CD8-positive, alpha-beta memory T cell (primary cell): ENCODE measurements at regions not wholly inside any gene's neighbourhood (a gene's known extent, or its start where the extent isn't known, plus 50 kb on each side); places are given as distances from the start of the nearest gene placed in this dataset.

Experiments
- CTCF ChIA-PET: fragments of 350-600 bp; sonication (Branson Sonifier 250); formaldehyde crosslinking; loops from one replicate; lab custom pipeline; 2021; ENCODE audit warnings: antibody characterized with exemption; lab: Charles Lee
- POLR2A ChIA-PET: fragments of 350-600 bp; sonication (Branson Sonifier 250); formaldehyde crosslinking; loops from one replicate; lab custom pipeline; 2021; ENCODE audit warnings: antibody characterized with exemption; lab: Charles Lee
- DNase-seq, 5 donors: peaks; one replicate each; pipeline versions ENCODE4 v3.0.0 to v3.0.0-alpha.2; 2020 to 2022; ENCODE audit warnings: mixed read lengths in 1 of 5
- H3K27ac ChIP-seq: one replicate; pipeline ENCODE4 v1.7.0; 2013; ENCODE audit warnings: low read depth, mild to moderate bottlenecking, low read length, moderate library complexity
- H3K27me3 ChIP-seq: 2 replicates; pipeline ENCODE4 v1.7.0; 2013; ENCODE audit warnings: low read length, mild to moderate bottlenecking; ENCODE audit not compliant: insufficient read depth, poor library complexity, severe bottlenecking
- H3K36me3 ChIP-seq: 2 replicates; pipeline ENCODE4 v1.7.0; 2013; ENCODE audit warnings: mild to moderate bottlenecking, low read length, moderate library complexity; ENCODE audit not compliant: insufficient read depth
- H3K4me1 ChIP-seq: 2 replicates; pipeline ENCODE4 v1.7.0; 2013; ENCODE audit warnings: mild to moderate bottlenecking, low read length, moderate library complexity; ENCODE audit not compliant: insufficient read depth
- H3K4me3 ChIP-seq: 2 replicates; pipeline ENCODE4 v1.7.0; 2013; ENCODE audit warnings: mild to moderate bottlenecking, low read length
- H3K9me3 ChIP-seq: 2 replicates; pipeline ENCODE4 v1.7.0; 2013; ENCODE audit warnings: mild to moderate bottlenecking, low read length
- H3K27ac Mint-ChIP-seq, 8 donors: one replicate each; pipeline ENCODE4 v1.8.0; 2020 to 2021; ENCODE audit warnings: mixed read lengths in 8 of 8, mild to moderate bottlenecking in 6 of 8, inconsistent platforms in 3 of 8, moderate library complexity in 3 of 8
- H3K27me3 Mint-ChIP-seq, 2 donors: one replicate each; pipeline ENCODE4 v1.8.0; 2020 to 2021; ENCODE audit warnings: mixed read lengths in 2 of 2, mild to moderate bottlenecking in 1 of 2, moderate library complexity in 1 of 2
- H3K36me3 Mint-ChIP-seq, 3 donors: one replicate each; pipeline ENCODE4 v1.8.0; 2020 to 2021; ENCODE audit warnings: mixed read lengths in 3 of 3, inconsistent platforms in 1 of 3, mild to moderate bottlenecking in 1 of 3
- H3K4me1 Mint-ChIP-seq, 3 donors: one replicate each; pipeline ENCODE4 v1.8.0; 2020 to 2021; ENCODE audit warnings: mixed read lengths in 3 of 3, inconsistent platforms in 1 of 3, mild to moderate bottlenecking in 1 of 3
- H3K4me3 Mint-ChIP-seq, 7 donors: one replicate each; pipeline ENCODE4 v1.8.0; 2020 to 2021; ENCODE audit warnings: mixed read lengths in 7 of 7, mild to moderate bottlenecking in 6 of 7, moderate library complexity in 4 of 7, inconsistent platforms in 2 of 7
- H3K9me3 Mint-ChIP-seq, 5 donors: one replicate each; pipeline ENCODE4 v1.8.0; 2020 to 2022; ENCODE audit warnings: mixed read lengths in 5 of 5, mild to moderate bottlenecking in 3 of 5, moderate library complexity in 2 of 5, inconsistent platforms in 1 of 5

DNA sequence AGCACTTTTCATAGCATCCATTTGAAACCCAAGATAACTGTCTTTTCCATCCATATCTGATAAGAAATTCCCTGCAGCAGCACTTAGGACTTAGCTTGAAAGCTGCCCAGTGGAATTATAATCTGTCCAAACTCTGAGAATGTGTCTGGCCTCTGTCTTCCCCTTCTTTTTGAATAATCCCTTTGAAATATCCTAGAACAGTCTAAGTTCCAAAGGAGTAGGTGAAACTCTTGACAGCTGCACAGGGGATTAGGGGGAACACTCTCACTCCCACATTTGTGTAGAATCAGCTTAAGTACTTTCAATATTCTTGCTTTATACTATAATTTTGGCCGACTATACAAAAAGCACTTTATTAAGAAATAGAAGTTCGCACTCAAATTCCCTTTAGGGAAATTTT is 157.7 kb downstream of the PAPSS1 start:
- H3K27me3 ChIP-seq: no peaks in the 10 kb centered on the region
- no peak overlapping the region for H3K4me3 ChIP-seq
- Mint-ChIP-seq H3K4me1 (no peaks in the 10 kb centered on the region), H3K36me3 (peaks cover 0 to 6% (median 0%) of the 10 kb centered on the region in 3 donors), H3K27ac (no peak overlapping the region), H3K9me3 (peaks cover 7 to 22% (median 13%) of the 10 kb centered on the region in 5 donors), H3K4me3 (no peak overlapping the region), H3K27me3 (peaks cover 0 to 42% of the 10 kb centered on the region in 2 donors)
- H3K4me1 ChIP-seq: no peaks in the 10 kb centered on the region
- H3K27ac ChIP-seq: no peak overlapping the region
- H3K36me3 ChIP-seq: no peaks in the 10 kb centered on the region
- CTCF ChIA-PET: no interaction called here
- no peaks in the 10 kb centered on the region for H3K9me3 ChIP-seq
- DNase-seq: no peak
- POLR2A ChIA-PET: no interaction called here

DNA sequence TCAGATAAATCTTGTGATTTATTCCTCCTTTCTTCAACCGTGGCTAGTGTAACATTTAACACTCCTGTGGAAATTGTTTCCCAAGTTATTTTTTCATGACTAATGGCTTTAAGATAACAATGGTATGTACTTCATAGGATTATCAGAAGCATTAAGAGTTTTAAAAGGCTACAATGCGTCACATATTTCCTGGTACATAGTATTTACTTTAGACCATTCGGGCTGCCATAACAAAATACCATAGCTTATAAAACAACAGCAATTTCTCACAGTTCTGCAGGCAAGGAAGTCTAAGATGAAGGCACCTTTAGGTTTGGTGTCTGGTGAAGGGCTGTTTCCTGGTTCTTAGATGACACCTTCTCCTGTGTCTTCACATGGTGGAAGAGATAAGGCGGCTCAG is 158.6 kb downstream of the PAPSS1 start:
- ChIA-PET POLR2A (no interaction called here), CTCF (no interaction called here)
- DNase-seq: no peak
- Mint-ChIP-seq H3K9me3 (peaks cover 5 to 19% (median 11%) of the 10 kb centered on the region in 5 donors), H3K27ac (no peak overlapping the region), H3K36me3 (peaks cover 0 to 6% (median 0%) of the 10 kb centered on the region in 3 donors), H3K4me1 (no peaks in the 10 kb centered on the region), H3K4me3 (no peak overlapping the region), H3K27me3 (peaks cover 0 to 38% of the 10 kb centered on the region in 2 donors)
- Histone ChIP-seq H3K9me3 (no peaks in the 10 kb centered on the region), H3K27me3 (no peaks in the 10 kb centered on the region), H3K36me3 (no peaks in the 10 kb centered on the region), H3K4me1 (no peaks in the 10 kb centered on the region), H3K4me3 (no peak overlapping the region), H3K27ac (no peak overlapping the region)

DNA sequence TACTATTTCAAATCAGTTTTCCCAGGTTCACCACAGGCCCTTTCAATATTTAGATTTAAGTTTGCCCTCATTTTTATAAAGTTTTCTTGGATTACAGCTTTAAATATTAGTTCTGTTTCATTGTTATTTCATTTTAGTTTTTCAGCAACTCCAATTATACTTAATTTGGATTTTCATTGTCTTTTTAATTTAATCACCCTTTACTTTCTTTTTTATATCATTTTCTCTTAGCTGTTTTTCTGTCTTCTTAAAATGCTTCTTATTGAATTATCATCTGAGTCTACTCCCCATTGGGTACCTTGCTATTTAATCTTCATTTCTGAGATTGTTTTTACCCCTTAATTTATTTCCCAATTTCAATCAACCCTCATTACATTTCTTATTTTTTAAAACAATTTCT is 160.4 kb downstream of the PAPSS1 start:
- CTCF ChIA-PET: no interaction called here
- DNase-seq: no peak
- Histone ChIP-seq H3K4me1 (no peaks in the 10 kb centered on the region), H3K36me3 (no peaks in the 10 kb centered on the region), H3K4me3 (no peak overlapping the region), H3K27ac (no peak overlapping the region), H3K9me3 (no peaks in the 10 kb centered on the region), H3K27me3 (no peaks in the 10 kb centered on the region)
- H3K27ac Mint-ChIP-seq: no peak overlapping the region
- POLR2A ChIA-PET: no interaction called here
- no peak overlapping the region for H3K4me3 Mint-ChIP-seq
- peaks cover 5 to 18% (median 11%) of the 10 kb centered on the region in 5 donors for H3K9me3 Mint-ChIP-seq
- no peaks in the 10 kb centered on the region for H3K4me1 Mint-ChIP-seq
- H3K36me3 Mint-ChIP-seq: peaks cover 0 to 6% (median 0%) of the 10 kb centered on the region in 3 donors
- H3K27me3 Mint-ChIP-seq: peaks cover 0 to 30% of the 10 kb centered on the region in 2 donors

DNA sequence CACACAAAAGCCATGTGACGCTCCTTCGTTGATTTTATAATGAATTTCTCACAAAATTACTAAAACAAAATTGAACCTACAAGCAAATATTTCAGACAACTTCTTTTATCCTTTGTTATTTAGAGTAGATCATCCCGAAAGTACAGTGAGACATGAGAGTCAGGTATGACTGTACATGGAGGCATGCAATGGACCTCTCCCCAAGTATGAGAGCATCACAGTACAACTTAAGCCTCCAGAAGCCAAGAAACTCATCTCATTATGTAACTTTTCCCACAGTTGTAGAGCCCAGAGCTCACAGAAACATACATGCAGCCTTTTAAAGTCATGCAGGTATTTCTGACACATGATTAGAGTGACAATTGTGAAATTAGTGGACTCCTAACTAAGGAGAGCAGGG is 167.7 kb downstream of the PAPSS1 start:
- no peak overlapping the region for H3K27ac ChIP-seq
- H3K27me3 ChIP-seq: no peaks in the 10 kb centered on the region
- no peaks in the 10 kb centered on the region for H3K4me1 ChIP-seq
- no peaks in the 10 kb centered on the region for H3K36me3 Mint-ChIP-seq
- H3K4me1 Mint-ChIP-seq: no peaks in the 10 kb centered on the region
- no peak overlapping the region for H3K27ac Mint-ChIP-seq
- no peak overlapping the region for H3K4me3 Mint-ChIP-seq
- H3K4me3 ChIP-seq: no peak overlapping the region
- no peaks in the 10 kb centered on the region for H3K36me3 ChIP-seq
- DNase-seq: no peak
- H3K9me3 ChIP-seq: no peaks in the 10 kb centered on the region
- ChIA-PET POLR2A (no interaction called here), CTCF (no interaction called here)
- no peaks in the 10 kb centered on the region for H3K27me3 Mint-ChIP-seq
- peaks cover 0 to 2% (median 0%) of the 10 kb centered on the region in 5 donors for H3K9me3 Mint-ChIP-seq

DNA sequence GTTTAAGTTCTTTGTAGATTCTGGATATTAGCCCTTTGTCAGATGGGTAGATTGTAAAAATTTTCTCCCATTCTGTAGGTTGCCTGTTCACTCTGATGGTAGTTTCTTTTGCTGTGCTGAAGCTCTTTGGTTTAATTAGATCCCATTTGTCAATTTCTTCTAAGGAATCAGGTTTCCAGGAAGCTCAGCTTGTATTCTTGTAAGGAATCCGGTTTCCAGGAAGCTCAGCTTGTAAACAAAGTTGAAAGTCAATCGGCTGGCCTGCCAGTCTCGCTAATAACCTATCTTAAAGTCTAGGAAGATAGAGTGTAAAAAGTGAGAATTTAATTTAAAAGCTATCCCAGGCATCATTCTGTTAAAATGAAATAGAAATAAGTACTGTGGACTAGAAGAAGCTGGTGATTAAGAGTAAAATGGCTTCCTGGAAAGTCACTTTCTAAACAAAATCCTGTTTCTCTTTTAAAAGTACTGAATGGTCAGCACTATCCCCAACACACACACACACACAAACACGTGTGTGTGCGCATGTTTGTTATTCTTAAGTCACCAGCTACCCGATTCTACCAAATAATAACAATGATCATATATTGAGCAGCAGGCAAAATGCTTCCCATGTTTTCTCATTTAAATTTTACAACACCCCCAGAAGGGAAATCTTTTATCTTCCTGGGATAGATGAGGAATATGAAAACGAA is 171.7 kb downstream of the PAPSS1 start:
- POLR2A ChIA-PET: no interaction called here

DNA sequence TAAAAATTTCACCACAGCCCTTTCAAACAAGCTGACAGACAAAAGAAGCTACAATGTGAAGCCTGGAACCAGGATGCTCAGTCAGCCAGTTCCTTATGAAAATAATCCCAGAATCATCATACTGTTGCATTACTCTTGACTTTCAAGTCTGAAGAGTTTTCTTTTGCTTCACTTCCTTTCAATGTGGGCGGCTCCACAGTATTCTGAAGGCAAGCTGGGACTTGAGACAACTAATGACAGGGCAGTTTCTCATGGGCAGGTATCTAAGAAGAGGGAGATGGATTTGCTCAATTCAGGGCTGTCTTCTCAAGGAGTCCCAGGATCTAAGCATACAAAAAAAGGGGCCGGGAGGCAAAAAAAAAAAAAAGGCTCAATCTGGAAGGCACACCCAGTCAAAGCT is 173.4 kb downstream of the PAPSS1 start:
- H3K27me3 Mint-ChIP-seq: peaks cover 4% of the 10 kb centered on the region in 2 donors
- H3K9me3 Mint-ChIP-seq: peaks cover 0 to 2% (median 0%) of the 10 kb centered on the region in 5 donors
- Histone ChIP-seq H3K27me3 (no peaks in the 10 kb centered on the region), H3K36me3 (no peaks in the 10 kb centered on the region), H3K27ac (no peak overlapping the region), H3K4me3 (no peak overlapping the region), H3K4me1 (no peaks in the 10 kb centered on the region), H3K9me3 (no peaks in the 10 kb centered on the region)
- H3K4me1 Mint-ChIP-seq: no peaks in the 10 kb centered on the region
- DNase-seq: no peak
- no peak overlapping the region for H3K27ac Mint-ChIP-seq
- POLR2A ChIA-PET: no interaction called here
- H3K36me3 Mint-ChIP-seq: no peaks in the 10 kb centered on the region
- CTCF ChIA-PET: no interaction called here
- H3K4me3 Mint-ChIP-seq: no peak overlapping the region

More for the DNA sequence above, 171.7 kb downstream of the PAPSS1 start:
- Mint-ChIP-seq H3K4me3 (no peak overlapping the region), H3K27ac (no peak overlapping the region), H3K27me3 (no peaks in the 10 kb centered on the region), H3K4me1 (no peaks in the 10 kb centered on the region), H3K36me3 (no peaks in the 10 kb centered on the region), H3K9me3 (peaks cover 0 to 2% (median 0%) of the 10 kb centered on the region in 5 donors)
- H3K4me3 ChIP-seq: no peak overlapping the region
- no peaks in the 10 kb centered on the region for H3K4me1 ChIP-seq
- H3K9me3 ChIP-seq: no peaks in the 10 kb centered on the region
- H3K27me3 ChIP-seq: no peaks in the 10 kb centered on the region
- no peak for DNase-seq
- CTCF ChIA-PET: no interaction called here
- H3K27ac ChIP-seq: no peak overlapping the region
- H3K36me3 ChIP-seq: no peaks in the 10 kb centered on the region

DNA sequence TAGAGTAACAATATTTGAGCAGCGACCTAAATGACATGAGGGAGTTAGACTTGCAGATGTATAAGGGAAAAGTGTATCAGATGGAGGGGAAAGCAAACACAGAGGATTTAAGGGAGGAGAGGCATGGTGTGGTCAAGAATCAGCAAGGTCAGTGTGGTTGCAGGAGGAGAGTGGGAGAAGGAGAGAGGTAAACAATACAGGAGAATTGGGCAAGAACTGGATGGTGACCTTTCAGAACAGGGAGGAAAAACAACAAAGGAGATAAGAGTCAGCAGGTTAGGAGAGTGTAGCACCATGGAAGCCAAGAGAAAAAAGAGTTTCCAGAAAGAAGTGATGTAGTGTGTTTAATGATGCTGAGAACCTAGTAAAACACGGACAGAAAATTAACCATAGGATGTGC is 178.5 kb downstream of the PAPSS1 start:
- H3K27me3 ChIP-seq: no peaks in the 10 kb centered on the region
- peaks cover 5 to 8% of the 10 kb centered on the region in 2 donors for H3K27me3 Mint-ChIP-seq
- H3K4me3 Mint-ChIP-seq: no peak overlapping the region
- H3K4me1 ChIP-seq: no peaks in the 10 kb centered on the region
- no peaks in the 10 kb centered on the region for H3K9me3 ChIP-seq
- ChIA-PET CTCF (no interaction called here), POLR2A (no interaction called here)
- peaks cover 0 to 3% (median 0%) of the 10 kb centered on the region in 3 donors for H3K36me3 Mint-ChIP-seq
- no peaks in the 10 kb centered on the region for H3K36me3 ChIP-seq
- H3K4me1 Mint-ChIP-seq: no peaks in the 10 kb centered on the region
- no peak overlapping the region for H3K4me3 ChIP-seq
- DNase-seq: no peak
- no peak overlapping the region for H3K27ac Mint-ChIP-seq
- H3K9me3 Mint-ChIP-seq: no peaks in the 10 kb centered on the region
- no peak overlapping the region for H3K27ac ChIP-seq

DNA sequence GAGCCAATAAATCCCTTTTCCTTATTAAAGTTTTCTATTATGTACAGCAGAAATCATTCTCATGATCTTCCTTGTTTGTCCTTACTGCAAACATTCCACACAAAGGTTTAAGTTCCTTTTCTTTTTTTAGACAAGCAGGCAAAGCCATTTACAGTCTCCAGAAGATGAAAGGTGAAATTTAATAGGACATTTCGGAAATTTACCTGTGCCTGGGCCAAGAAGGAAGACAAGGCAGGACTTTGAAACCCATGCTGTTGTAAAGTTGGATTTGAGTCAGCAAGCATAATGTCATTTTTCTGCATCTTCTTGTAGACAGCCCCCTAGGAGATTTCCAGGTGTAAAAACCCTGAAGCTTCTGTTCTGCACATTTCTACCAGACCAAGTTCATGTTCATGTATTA is 188.1 kb downstream of the PAPSS1 start:
- Histone ChIP-seq H3K9me3 (no peaks in the 10 kb centered on the region), H3K4me3 (no peak overlapping the region), H3K4me1 (no peaks in the 10 kb centered on the region), H3K27ac (no peak overlapping the region), H3K27me3 (no peaks in the 10 kb centered on the region), H3K36me3 (no peaks in the 10 kb centered on the region)
- Mint-ChIP-seq H3K27ac (no peak overlapping the region), H3K27me3 (peaks cover 3% of the 10 kb centered on the region in 2 donors), H3K9me3 (no peaks in the 10 kb centered on the region), H3K4me3 (no peak overlapping the region), H3K4me1 (no peaks in the 10 kb centered on the region), H3K36me3 (no peaks in the 10 kb centered on the region)
- DNase-seq: no peak
- POLR2A ChIA-PET: no interaction called here
- CTCF ChIA-PET: no interaction called here
